GM19438 (cell line): ENCODE measurements at regions not wholly inside any gene's neighbourhood (a gene's known extent, or its start where the extent isn't known, plus 50 kb on each side); places are given as distances from the start of the nearest gene placed in this dataset.
A peak's percentile ranks its signal among the peaks of the same experiment; 100 is the strongest.

Source experiments
- ATAC-seq: cut with Tn5 transposase; IDR thresholded peaks from one replicate; pipeline ENCODE4 v1.9.1; 2021; ENCODE audit warnings: low read depth; ENCODE audit not compliant: unreplicated experiment

GRCh38 chr12:14148489-14149270, 167.3 kb upstream of the GRIN2B start:
- no peak for ATAC-seq

GRCh38 chr12:14153803-14154202, 172.4 kb upstream of the GRIN2B start:
- ATAC-seq = no peak

- peak; percentile 8 for ATAC-seq
Measured at GRCh38 chr12:14156606-14157005, 175.2 kb upstream of the GRIN2B start.

GRCh38 chr12:14157088-14157747, 175.8 kb upstream of the GRIN2B start:
- ATAC-seq = peak; percentile 97

GRCh38 chr12:14164266-14164665, 182.9 kb upstream of the GRIN2B start:
- ATAC-seq = no peak

GRCh38 chr12:14167005-14167628, 185.7 kb upstream of the GRIN2B start:
- no peak for ATAC-seq

GRCh38 chr12:14169281-14169680, 187.9 kb upstream of the GRIN2B start:
- ATAC-seq = no peak

GRCh38 chr12:14171106-14171505, 189.7 kb upstream of the GRIN2B start:
- peak; percentile 84 for ATAC-seq

- no peak for ATAC-seq
Measured at GRCh38 chr12:14175206-14175605, 190.3 kb upstream of the ATF7IP start.

GRCh38 chr12:14185427-14186192, 179.9 kb upstream of the ATF7IP start:
- peak; percentile 77 for ATAC-seq

- peak; percentile 15 for ATAC-seq
Measured at GRCh38 chr12:14186193-14186502, 179.3 kb upstream of the ATF7IP start.

- ATAC-seq = no peak
Measured at GRCh38 chr12:14187002-14187401, 178.5 kb upstream of the ATF7IP start.

- ATAC-seq = no peak
Measured at GRCh38 chr12:14187966-14188365, 177.5 kb upstream of the ATF7IP start.

- ATAC-seq = no peak
Measured at GRCh38 chr12:14188744-14189143, 176.7 kb upstream of the ATF7IP start.

- no peak for ATAC-seq
Measured at GRCh38 chr12:14190694-14191093, 174.8 kb upstream of the ATF7IP start.

GRCh38 chr12:14191612-14192011, 173.9 kb upstream of the ATF7IP start:
- no peak for ATAC-seq

- no peak for ATAC-seq
Measured at GRCh38 chr12:14193639-14194038, 171.8 kb upstream of the ATF7IP start.

GRCh38 chr12:14194572-14194971, 170.9 kb upstream of the ATF7IP start:
- ATAC-seq = no peak

- no peak for ATAC-seq
Measured at GRCh38 chr12:14199455-14200198, 165.9 kb upstream of the ATF7IP start.

- ATAC-seq = no peak
Measured at GRCh38 chr12:14200598-14200997, 164.9 kb upstream of the ATF7IP start.
